ENCODE measurements at regions not wholly inside any gene's neighbourhood (a gene's known extent, or its start where the extent isn't known, plus 50 kb on each side); places are given as distances from the start of the nearest gene placed in this dataset.

- H3K9me3 Mint-ChIP-seq: peaks cover 2% of the 10 kb centered on the region
- H3K27me3 Mint-ChIP-seq: no peaks in the 10 kb centered on the region
- DNase-seq: no peak
- no peak overlapping the region for H3K4me3 Mint-ChIP-seq
- H3K27ac Mint-ChIP-seq: no peak overlapping the region
- H3K4me1 Mint-ChIP-seq: no peaks in the 10 kb centered on the region
- no peaks in the 10 kb centered on the region for H3K36me3 Mint-ChIP-seq
Observed at GRCh38 chr6:23587582-23587981, 538.4 kb upstream of the NRSN1 start.

GRCh38 chr6:23589811-23590210 is 536.2 kb upstream of the NRSN1 start:
- H3K27ac Mint-ChIP-seq: no peak overlapping the region
- no peak overlapping the region for H3K4me3 Mint-ChIP-seq
- no peaks in the 10 kb centered on the region for H3K27me3 Mint-ChIP-seq
- DNase-seq: no peak
- peaks cover 2% of the 10 kb centered on the region for H3K9me3 Mint-ChIP-seq
- no peaks in the 10 kb centered on the region for H3K4me1 Mint-ChIP-seq
- no peaks in the 10 kb centered on the region for H3K36me3 Mint-ChIP-seq

GRCh38 chr6:23590498-23591126 is 535.4 kb upstream of the NRSN1 start:
- Mint-ChIP-seq H3K4me3 (no peak overlapping the region), H3K27me3 (no peaks in the 10 kb centered on the region), H3K4me1 (no peaks in the 10 kb centered on the region), H3K36me3 (no peaks in the 10 kb centered on the region), H3K27ac (no peak overlapping the region), H3K9me3 (no peaks in the 10 kb centered on the region)
- DNase-seq: no peak

- no peak overlapping the region for H3K27ac Mint-ChIP-seq
- H3K27me3 Mint-ChIP-seq: no peaks in the 10 kb centered on the region
- H3K4me1 Mint-ChIP-seq: no peaks in the 10 kb centered on the region
- no peak overlapping the region for H3K4me3 Mint-ChIP-seq
- no peak for DNase-seq
- no peaks in the 10 kb centered on the region for H3K36me3 Mint-ChIP-seq
- no peaks in the 10 kb centered on the region for H3K9me3 Mint-ChIP-seq
Observed at GRCh38 chr6:23591761-23592160, 534.3 kb upstream of the NRSN1 start.

GRCh38 chr6:23600118-23600517 is 525.9 kb upstream of the NRSN1 start:
- Mint-ChIP-seq H3K4me1 (no peaks in the 10 kb centered on the region), H3K9me3 (peaks cover 13% of the 10 kb centered on the region), H3K36me3 (no peaks in the 10 kb centered on the region), H3K4me3 (no peak overlapping the region), H3K27me3 (no peaks in the 10 kb centered on the region), H3K27ac (no peak overlapping the region)
- DNase-seq: no peak

GRCh38 chr6:23601811-23602345 is 524.1 kb upstream of the NRSN1 start:
- H3K4me1 Mint-ChIP-seq: no peaks in the 10 kb centered on the region
- H3K4me3 Mint-ChIP-seq: no peak overlapping the region
- DNase-seq: no peak
- H3K9me3 Mint-ChIP-seq: peaks cover 13% of the 10 kb centered on the region
- no peaks in the 10 kb centered on the region for H3K36me3 Mint-ChIP-seq
- no peak overlapping the region for H3K27ac Mint-ChIP-seq
- no peaks in the 10 kb centered on the region for H3K27me3 Mint-ChIP-seq

- Mint-ChIP-seq H3K27me3 (no peaks in the 10 kb centered on the region), H3K4me3 (no peak overlapping the region), H3K36me3 (no peaks in the 10 kb centered on the region), H3K9me3 (peaks cover 6% of the 10 kb centered on the region), H3K4me1 (no peaks in the 10 kb centered on the region), H3K27ac (no peak overlapping the region)
- DNase-seq: no peak
Observed at GRCh38 chr6:23608931-23609435, 517.0 kb upstream of the NRSN1 start.

- DNase-seq: no peak
- Mint-ChIP-seq H3K4me1 (no peaks in the 10 kb centered on the region), H3K27me3 (no peaks in the 10 kb centered on the region), H3K4me3 (no peak overlapping the region), H3K9me3 (peaks cover 2% of the 10 kb centered on the region), H3K27ac (no peak overlapping the region), H3K36me3 (no peaks in the 10 kb centered on the region)
Observed at GRCh38 chr6:23611776-23612381, 514.1 kb upstream of the NRSN1 start.

GRCh38 chr6:23618366-23618765 is 507.6 kb upstream of the NRSN1 start:
- H3K27me3 Mint-ChIP-seq: no peaks in the 10 kb centered on the region
- H3K4me1 Mint-ChIP-seq: no peaks in the 10 kb centered on the region
- peaks cover 8% of the 10 kb centered on the region for H3K9me3 Mint-ChIP-seq
- H3K36me3 Mint-ChIP-seq: no peaks in the 10 kb centered on the region
- H3K4me3 Mint-ChIP-seq: no peak overlapping the region
- DNase-seq: no peak
- no peak overlapping the region for H3K27ac Mint-ChIP-seq

GRCh38 chr6:23620911-23621401 is 505.1 kb upstream of the NRSN1 start:
- no peak overlapping the region for H3K4me3 Mint-ChIP-seq
- peaks cover 6% of the 10 kb centered on the region for H3K9me3 Mint-ChIP-seq
- no peak for DNase-seq
- no peak overlapping the region for H3K27ac Mint-ChIP-seq
- H3K4me1 Mint-ChIP-seq: no peaks in the 10 kb centered on the region
- H3K36me3 Mint-ChIP-seq: no peaks in the 10 kb centered on the region
- H3K27me3 Mint-ChIP-seq: no peaks in the 10 kb centered on the region

GRCh38 chr6:23630726-23631635 is 495.0 kb upstream of the NRSN1 start:
- DNase-seq: no peak
- H3K36me3 Mint-ChIP-seq: no peaks in the 10 kb centered on the region
- no peaks in the 10 kb centered on the region for H3K4me1 Mint-ChIP-seq
- no peak overlapping the region for H3K4me3 Mint-ChIP-seq
- no peaks in the 10 kb centered on the region for H3K27me3 Mint-ChIP-seq
- H3K27ac Mint-ChIP-seq: no peak overlapping the region
- H3K9me3 Mint-ChIP-seq: no peaks in the 10 kb centered on the region

- no peak overlapping the region for H3K27ac Mint-ChIP-seq
- no peak overlapping the region for H3K4me3 Mint-ChIP-seq
- DNase-seq: no peak
- no peaks in the 10 kb centered on the region for H3K9me3 Mint-ChIP-seq
- no peaks in the 10 kb centered on the region for H3K4me1 Mint-ChIP-seq
- H3K36me3 Mint-ChIP-seq: no peaks in the 10 kb centered on the region
- H3K27me3 Mint-ChIP-seq: no peaks in the 10 kb centered on the region
Observed at GRCh38 chr6:23633996-23634395, 492.0 kb upstream of the NRSN1 start.

GRCh38 chr6:23635150-23635549 is 490.9 kb upstream of the NRSN1 start:
- Mint-ChIP-seq H3K9me3 (no peaks in the 10 kb centered on the region), H3K4me1 (no peaks in the 10 kb centered on the region), H3K27me3 (no peaks in the 10 kb centered on the region), H3K36me3 (no peaks in the 10 kb centered on the region), H3K27ac (no peak overlapping the region), H3K4me3 (no peak overlapping the region)
- DNase-seq: no peak

- Mint-ChIP-seq H3K27me3 (no peaks in the 10 kb centered on the region), H3K4me1 (no peaks in the 10 kb centered on the region), H3K27ac (no peak overlapping the region), H3K36me3 (no peaks in the 10 kb centered on the region), H3K4me3 (no peak overlapping the region), H3K9me3 (no peaks in the 10 kb centered on the region)
- no peak for DNase-seq
Observed at GRCh38 chr6:23637296-23637695, 488.7 kb upstream of the NRSN1 start.

GRCh38 chr6:23642849-23643248 is 483.2 kb upstream of the NRSN1 start:
- H3K36me3 Mint-ChIP-seq: no peaks in the 10 kb centered on the region
- no peak overlapping the region for H3K4me3 Mint-ChIP-seq
- H3K27me3 Mint-ChIP-seq: no peaks in the 10 kb centered on the region
- H3K4me1 Mint-ChIP-seq: no peaks in the 10 kb centered on the region
- no peaks in the 10 kb centered on the region for H3K9me3 Mint-ChIP-seq
- DNase-seq: no peak
- H3K27ac Mint-ChIP-seq: no peak overlapping the region

All from activated naive CD8-positive, alpha-beta T cell treated with anti-CD3 and anti-CD28 coated beads for 36 hours (primary cell).